GM12865 (cell line): ENCODE measurements at regions not wholly inside any gene's neighbourhood (a gene's known extent, or its start where the extent isn't known, plus 50 kb on each side); places are given as distances from the start of the nearest gene placed in this dataset.

ENCODE experiments used
- DNase-seq: peaks from one replicate; pipeline ENCODE4 v3.0.0; 2010; ENCODE audit warnings: low read depth
- H3K4me3 ChIP-seq: 2 replicates; pipeline ENCODE4 v1.5.1; 2011; ENCODE audit warnings: mild to moderate bottlenecking, low read depth, low read length, control low read depth
- CTCF ChIP-seq: IDR thresholded peaks from 2 replicates; pipeline ENCODE4 v1.5.1; 2011; ENCODE audit warnings: low read length, control low read depth, low read depth, inconsistent platforms; ENCODE audit not compliant: insufficient read depth; ENCODE audit errors: missing control alignments

- DNase-seq, result no peak
- H3K4me3 ChIP-seq, result no peak overlapping the region
- no peak for TF ChIP-seq CTCF
These were observed 315.6 kb upstream of the ATP10A start for GRCh38 chr15:26178640-26179220.

DNA sequence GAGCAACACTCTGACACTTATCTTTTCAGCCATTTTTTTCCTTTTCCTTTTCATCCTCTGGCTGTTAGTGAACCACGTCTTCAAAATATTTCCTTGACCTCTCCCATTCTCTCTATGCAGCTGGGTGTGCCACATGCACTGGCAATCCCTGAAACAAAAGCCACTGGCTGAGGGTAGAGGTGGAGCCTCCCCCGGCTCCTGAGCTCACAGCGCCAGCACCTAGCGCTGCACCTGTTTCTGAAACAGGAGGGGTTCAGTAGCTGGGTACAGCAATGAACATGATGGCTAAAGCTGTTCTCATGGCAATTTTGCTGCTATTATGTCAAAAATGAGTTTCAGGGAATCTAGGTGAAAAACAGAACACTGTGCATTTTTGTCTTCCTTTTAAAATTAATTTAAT lies 314.7 kb upstream of the ATP10A start:
- DNase-seq, result no peak
- H3K4me3 ChIP-seq, result no peak overlapping the region
- no peak for TF ChIP-seq CTCF

DNA sequence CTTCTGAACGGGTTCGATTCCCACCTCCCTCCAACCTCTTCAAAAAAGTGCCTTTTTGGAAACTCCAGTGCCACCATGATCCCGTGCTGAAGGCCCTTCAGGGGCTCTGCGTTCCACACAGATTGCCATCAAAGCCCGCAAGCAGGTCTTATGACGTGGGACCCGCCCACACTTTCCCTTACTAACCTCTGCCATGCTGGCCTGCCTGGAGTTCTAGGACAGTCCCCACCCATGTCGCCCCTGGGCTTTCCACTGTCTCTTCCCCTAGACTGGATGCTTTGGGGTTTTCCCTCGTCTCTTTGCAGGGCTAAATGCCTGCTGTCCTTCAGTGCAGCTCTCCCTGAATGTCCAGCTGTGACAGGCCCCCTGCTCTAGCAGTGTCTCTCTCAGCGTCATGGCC lies 313.7 kb upstream of the ATP10A start:
- no peak for DNase-seq
- no peak overlapping the region for H3K4me3 ChIP-seq
- no peak for TF ChIP-seq CTCF

- H3K4me3 ChIP-seq, result no peak overlapping the region
- DNase-seq, result no peak
- no peak for TF ChIP-seq CTCF
These were observed 308.1 kb upstream of the ATP10A start for GRCh38 chr15:26171266-26171665.

GRCh38 chr15:26166429-26166828 lies 303.3 kb upstream of the ATP10A start:
- DNase-seq, result no peak
- no peak overlapping the region for H3K4me3 ChIP-seq
- TF ChIP-seq CTCF, result no peak

DNA sequence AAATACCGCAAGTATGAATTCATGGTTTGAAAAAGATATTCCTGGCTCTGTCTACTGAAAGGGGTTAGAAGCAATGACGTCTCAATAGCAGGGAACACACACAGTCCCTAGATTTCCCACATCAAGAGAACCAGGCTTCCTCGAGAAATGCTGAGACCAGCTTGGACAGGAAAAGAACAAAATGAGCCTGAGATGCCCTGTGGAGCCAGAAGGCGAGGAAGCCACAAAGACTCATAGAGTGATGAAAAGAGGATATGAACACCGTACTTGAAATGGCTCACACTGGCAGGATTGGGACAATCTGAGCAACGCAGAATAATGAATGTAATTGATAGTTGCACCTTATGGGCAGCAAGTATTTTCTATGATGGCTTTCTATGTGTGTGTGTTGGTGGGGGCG lies 302.4 kb upstream of the ATP10A start:
- no peak for DNase-seq
- TF ChIP-seq CTCF, result no peak
- H3K4me3 ChIP-seq, result no peak overlapping the region

DNA sequence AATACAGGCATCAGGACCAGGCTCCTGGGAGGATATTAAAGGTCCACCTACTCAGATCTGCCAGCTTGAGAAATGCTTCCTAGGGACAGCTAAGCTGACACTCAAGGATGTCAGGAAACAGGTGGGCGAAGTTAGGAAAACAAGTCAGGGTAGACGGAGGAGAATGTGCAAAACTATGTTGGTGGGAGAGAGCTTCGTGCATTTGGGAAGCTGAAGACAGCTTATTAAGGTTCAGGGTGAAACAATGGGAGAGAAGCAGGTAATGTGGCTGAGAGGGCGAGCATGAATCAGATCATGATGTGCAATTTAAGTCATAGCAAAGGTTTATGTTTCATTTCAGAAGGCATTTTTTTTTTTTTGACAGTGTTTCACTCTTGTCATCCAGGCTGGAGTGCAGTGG lies 297.2 kb upstream of the ATP10A start:
- no peak for TF ChIP-seq CTCF
- no peak overlapping the region for H3K4me3 ChIP-seq
- no peak for DNase-seq
